ENCODE measurements at regions not wholly inside any gene's neighbourhood (a gene's known extent, or its start where the extent isn't known, plus 50 kb on each side); places are given as distances from the start of the nearest gene placed in this dataset.

DNA sequence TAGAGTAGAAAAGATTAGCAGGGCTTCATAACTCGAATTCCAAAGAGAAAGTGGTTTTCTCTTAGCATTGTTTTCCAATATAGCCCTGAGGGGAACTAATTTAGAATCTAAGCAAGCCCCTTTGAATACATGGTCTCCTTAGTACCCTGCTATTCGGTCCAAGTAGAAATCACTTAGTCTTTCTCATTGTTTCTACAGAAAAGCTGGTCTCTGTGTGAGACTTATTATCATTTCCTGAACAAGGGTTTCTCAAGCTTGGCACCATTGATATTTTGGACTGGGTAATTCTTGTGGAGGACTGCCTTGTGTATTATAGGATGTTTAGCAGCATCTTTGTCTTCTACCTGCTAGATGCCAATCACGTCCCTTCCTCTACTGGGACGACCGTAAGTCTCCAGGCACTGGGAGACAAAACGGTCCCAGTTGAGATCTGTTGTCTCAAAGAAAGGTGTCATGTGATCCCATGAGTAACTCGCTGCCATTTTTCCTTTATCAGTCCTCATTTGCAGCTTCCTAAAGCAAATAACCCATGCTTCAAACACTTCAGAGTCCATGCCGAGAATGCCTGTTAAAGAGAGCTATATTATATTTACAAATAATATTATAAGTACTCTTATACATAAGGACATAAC, 230.7 kb upstream of the SLCO3A1 start:
- TF ChIP-seq, protein P1, sequence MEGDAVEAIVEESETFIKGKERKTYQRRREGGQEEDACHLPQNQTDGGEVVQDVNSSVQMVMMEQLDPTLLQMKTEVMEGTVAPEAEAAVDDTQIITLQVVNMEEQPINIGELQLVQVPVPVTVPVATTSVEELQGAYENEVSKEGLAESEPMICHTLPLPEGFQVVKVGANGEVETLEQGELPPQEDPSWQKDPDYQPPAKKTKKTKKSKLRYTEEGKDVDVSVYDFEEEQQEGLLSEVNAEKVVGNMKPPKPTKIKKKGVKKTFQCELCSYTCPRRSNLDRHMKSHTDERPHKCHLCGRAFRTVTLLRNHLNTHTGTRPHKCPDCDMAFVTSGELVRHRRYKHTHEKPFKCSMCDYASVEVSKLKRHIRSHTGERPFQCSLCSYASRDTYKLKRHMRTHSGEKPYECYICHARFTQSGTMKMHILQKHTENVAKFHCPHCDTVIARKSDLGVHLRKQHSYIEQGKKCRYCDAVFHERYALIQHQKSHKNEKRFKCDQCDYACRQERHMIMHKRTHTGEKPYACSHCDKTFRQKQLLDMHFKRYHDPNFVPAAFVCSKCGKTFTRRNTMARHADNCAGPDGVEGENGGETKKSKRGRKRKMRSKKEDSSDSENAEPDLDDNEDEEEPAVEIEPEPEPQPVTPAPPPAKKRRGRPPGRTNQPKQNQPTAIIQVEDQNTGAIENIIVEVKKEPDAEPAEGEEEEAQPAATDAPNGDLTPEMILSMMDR (IDR thresholded peaks at IDR 0.05), result no peak
- TF ChIP-seq NFIC (IDR thresholded peaks at IDR 0.05; ENCODE audit: borderline replicate concordance) (no peak), POLR2AphosphoS5 (IDR thresholded peaks at IDR 0.05; ENCODE audit: low read depth, low read length) (no peak), TAF1 (IDR thresholded peaks at IDR 0.05; ENCODE audit: borderline replicate concordance, low read depth, low read length) (no peak), SMC3 (IDR thresholded peaks at IDR 0.05; ENCODE audit: low read depth, low read length) (no peak)
- TF ChIP-seq, protein P2, sequence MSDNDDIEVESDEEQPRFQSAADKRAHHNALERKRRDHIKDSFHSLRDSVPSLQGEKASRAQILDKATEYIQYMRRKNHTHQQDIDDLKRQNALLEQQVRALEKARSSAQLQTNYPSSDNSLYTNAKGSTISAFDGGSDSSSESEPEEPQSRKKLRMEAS (IDR thresholded peaks at IDR 0.05; ENCODE audit: low read depth), result no peak
